ENCODE measurements at regions not wholly inside any gene's neighbourhood (a gene's known extent, or its start where the extent isn't known, plus 50 kb on each side); places are given as distances from the start of the nearest gene placed in this dataset.
"Not testable (repeated sequence)": the region's sequence is repeated elsewhere in the genome, so short reads cannot be mapped to it uniquely, and the experiment has no call there.

GRCh38 chr13:67519356-67519755 lies 289.2 kb upstream of the PCDH9 start:
- Histone ChIP-seq H3K27me3 (no peaks in the 10 kb centered on the region), H3K27ac (no peak overlapping the region), H3K4me3 (replicated peaks in 1 of 3) (no peak overlapping the region), H3K36me3 (no peaks in the 10 kb centered on the region), H3K4me1 (no peaks in the 10 kb centered on the region), H3K9me3 (no peaks in the 10 kb centered on the region)
- no peak for DNase-seq
- 55 to 63% methylated on average over 1 of the region's 1 CpG for WGBS, 2 donors
- TF ChIP-seq POLR2A (IDR thresholded peaks at IDR 0.05), result no peak
- TF ChIP-seq, protein P1, sequence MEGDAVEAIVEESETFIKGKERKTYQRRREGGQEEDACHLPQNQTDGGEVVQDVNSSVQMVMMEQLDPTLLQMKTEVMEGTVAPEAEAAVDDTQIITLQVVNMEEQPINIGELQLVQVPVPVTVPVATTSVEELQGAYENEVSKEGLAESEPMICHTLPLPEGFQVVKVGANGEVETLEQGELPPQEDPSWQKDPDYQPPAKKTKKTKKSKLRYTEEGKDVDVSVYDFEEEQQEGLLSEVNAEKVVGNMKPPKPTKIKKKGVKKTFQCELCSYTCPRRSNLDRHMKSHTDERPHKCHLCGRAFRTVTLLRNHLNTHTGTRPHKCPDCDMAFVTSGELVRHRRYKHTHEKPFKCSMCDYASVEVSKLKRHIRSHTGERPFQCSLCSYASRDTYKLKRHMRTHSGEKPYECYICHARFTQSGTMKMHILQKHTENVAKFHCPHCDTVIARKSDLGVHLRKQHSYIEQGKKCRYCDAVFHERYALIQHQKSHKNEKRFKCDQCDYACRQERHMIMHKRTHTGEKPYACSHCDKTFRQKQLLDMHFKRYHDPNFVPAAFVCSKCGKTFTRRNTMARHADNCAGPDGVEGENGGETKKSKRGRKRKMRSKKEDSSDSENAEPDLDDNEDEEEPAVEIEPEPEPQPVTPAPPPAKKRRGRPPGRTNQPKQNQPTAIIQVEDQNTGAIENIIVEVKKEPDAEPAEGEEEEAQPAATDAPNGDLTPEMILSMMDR (IDR thresholded peaks at IDR 0.05), result no peak
- intact Hi-C loops (cut with DNase I), result no loop called here

- TF ChIP-seq, protein P1 (IDR thresholded peaks at IDR 0.05), result no peak
- TF ChIP-seq POLR2A (IDR thresholded peaks at IDR 0.05), result no peak
- H3K36me3 ChIP-seq, result no peaks in the 10 kb centered on the region
- no peak overlapping the region for H3K4me3 ChIP-seq (replicated peaks in 1 of 3)
- no peak overlapping the region for H3K27ac ChIP-seq
- no peaks in the 10 kb centered on the region for H3K4me1 ChIP-seq
- DNase-seq, result no peak
- H3K27me3 ChIP-seq, result no peaks in the 10 kb centered on the region
- intact Hi-C loops (cut with DNase I), result no loop called here
- H3K9me3 ChIP-seq, result no peaks in the 10 kb centered on the region
- WGBS, 2 donors, result 29 to 31% methylated on average over 1 of the region's 1 CpG
These were observed 288.6 kb upstream of the PCDH9 start for GRCh38 chr13:67518785-67519184.

- WGBS, 2 donors, result 77 to 78% methylated on average over 1 of the region's 1 CpG
- Histone ChIP-seq H3K4me1 (no peaks in the 10 kb centered on the region), H3K36me3 (no peaks in the 10 kb centered on the region), H3K4me3 (replicated peaks in 1 of 3) (no peak overlapping the region), H3K9me3 (no peaks in the 10 kb centered on the region), H3K27me3 (no peaks in the 10 kb centered on the region), H3K27ac (no peak overlapping the region)
- intact Hi-C loops (cut with DNase I), result no loop called here
- TF ChIP-seq, protein P1 (IDR thresholded peaks at IDR 0.05), result no peak
- no peak for TF ChIP-seq POLR2A (IDR thresholded peaks at IDR 0.05)
- DNase-seq, result no peak
These were observed 285.8 kb upstream of the PCDH9 start for GRCh38 chr13:67515895-67516294.

GRCh38 chr13:67509018-67509417 lies 278.9 kb upstream of the PCDH9 start:
- no peak for TF ChIP-seq POLR2A (IDR thresholded peaks at IDR 0.05)
- TF ChIP-seq, protein P1 (IDR thresholded peaks at IDR 0.05), result no peak
- H3K9me3 ChIP-seq, result no peaks in the 10 kb centered on the region
- H3K4me3 ChIP-seq (replicated peaks in 1 of 3), result no peak overlapping the region
- no peaks in the 10 kb centered on the region for H3K36me3 ChIP-seq
- no peaks in the 10 kb centered on the region for H3K4me1 ChIP-seq
- no peak for DNase-seq
- no peak overlapping the region for H3K27ac ChIP-seq
- intact Hi-C loops (cut with DNase I), result no loop called here
- H3K27me3 ChIP-seq, result no peaks in the 10 kb centered on the region
- WGBS, 2 donors, result 79 to 92% methylated on average over 5 of the region's 5 CpGs

GRCh38 chr13:67508275-67508674 lies 278.1 kb upstream of the PCDH9 start:
- H3K36me3 ChIP-seq; intact Hi-C loops (cut with DNase I); H3K9me3 ChIP-seq; H3K4me1 ChIP-seq; H3K4me3 ChIP-seq (replicated peaks in 1 of 3); H3K27me3 ChIP-seq; H3K27ac ChIP-seq; DNase-seq: not testable (repeated sequence)
- WGBS, 2 donors, result 76 to 81% methylated on average over 1 of the region's 1 CpG

DNA sequence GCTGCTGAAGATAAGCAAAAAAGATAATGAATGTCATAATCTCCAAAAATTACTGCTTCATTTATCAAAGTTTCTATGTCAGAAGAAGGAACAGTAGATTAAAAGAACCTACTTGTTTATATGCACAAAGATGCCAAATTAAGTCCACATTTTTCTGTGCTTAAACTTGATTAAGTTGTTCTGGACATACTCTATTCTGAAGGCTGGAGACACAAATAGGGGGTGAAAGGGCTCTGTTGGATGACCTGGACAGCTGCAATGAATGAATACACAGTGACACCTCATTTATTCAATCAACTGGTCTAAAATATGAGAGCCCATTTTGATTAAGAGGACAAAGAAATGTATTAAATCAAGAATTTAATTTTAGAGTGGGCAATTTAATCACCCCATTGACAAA lies 276.3 kb upstream of the PCDH9 start:
- H3K27ac ChIP-seq, result no peak overlapping the region
- intact Hi-C loops (cut with DNase I), result no loop called here
- no peaks in the 10 kb centered on the region for H3K9me3 ChIP-seq
- TF ChIP-seq POLR2A (IDR thresholded peaks at IDR 0.05), result no peak
- TF ChIP-seq, protein P1 (IDR thresholded peaks at IDR 0.05), result no peak
- no peaks in the 10 kb centered on the region for H3K36me3 ChIP-seq
- DNase-seq, result no peak
- H3K27me3 ChIP-seq, result no peaks in the 10 kb centered on the region
- no peak overlapping the region for H3K4me3 ChIP-seq (replicated peaks in 1 of 3)
- H3K4me1 ChIP-seq, result no peaks in the 10 kb centered on the region
